Spleen (tissue), 11 donors: ENCODE measurements at regions not wholly inside any gene's neighbourhood (a gene's known extent, or its start where the extent isn't known, plus 50 kb on each side); places are given as distances from the start of the nearest gene placed in this dataset.

ENCODE experiments used
- DNase-seq: peaks from one replicate; pipeline ENCODE4 v3.0.0-alpha.2; 2020
- H3K27ac ChIP-seq, 8 donors: fragments of 200-600 bp; sonication (generic) in 7 of 8; 1 replicate in 4 of 8; 2 replicates in 4 of 8; pipeline versions ENCODE4 v1.5.0 to v1.8.0; 2016 to 2021; ENCODE audit warnings: inconsistent platforms in 4 of 8, mild to moderate bottlenecking in 4 of 8, moderate library complexity in 1 of 8
- H3K27me3 ChIP-seq, 7 donors: fragments of 200-600 bp; sonication (generic) in 6 of 7; replicated peaks in 1 of 7; 1 replicate in 4 of 7; 2 replicates in 3 of 7; pipeline versions ENCODE4 v1.5.0 to v1.8.0; 2016 to 2021; ENCODE audit warnings: inconsistent platforms in 3 of 7, mild to moderate bottlenecking in 1 of 7
- H3K36me3 ChIP-seq, 6 donors: fragments of 200-600 bp; sonication (generic) in 5 of 6; 1 replicate in 4 of 6; 2 replicates in 2 of 6; pipeline versions ENCODE4 v1.5.0 to v1.8.0; 2016 to 2021; ENCODE audit warnings: inconsistent platforms in 2 of 6
- H3K4me1 ChIP-seq, 6 donors: fragments of 200-600 bp; sonication (generic) in 5 of 6; 1 replicate in 3 of 6; 2 replicates in 3 of 6; pipeline versions ENCODE4 v1.5.0 to v1.8.0; 2016 to 2021; ENCODE audit warnings: inconsistent platforms in 3 of 6
- H3K4me3 ChIP-seq, 8 donors: fragments of 200-600 bp; sonication (generic) in 7 of 8; 1 replicate in 4 of 8; 2 replicates in 4 of 8; pipeline versions ENCODE4 v1.5.0 to v1.8.0; 2016 to 2021; ENCODE audit warnings: inconsistent platforms in 4 of 8, mild to moderate bottlenecking in 4 of 8, moderate library complexity in 2 of 8
- H3K9me3 ChIP-seq, 8 donors: fragments of 200-600 bp; sonication (generic) in 7 of 8; 1 replicate in 4 of 8; 2 replicates in 4 of 8; pipeline versions ENCODE4 v1.5.0 to v1.8.0; 2016 to 2021; ENCODE audit warnings: inconsistent platforms in 4 of 8
- CTCF ChIP-seq, 11 experiments: fragments of 200-600 bp in 7 of 11; fragments of 450-650 bp in 4 of 11; sonication (generic) in 4 of 11; IDR thresholded peaks in 8 of 11; conservative IDR thresholded peaks in 3 of 11; 1 replicate in 7 of 11; 2 replicates in 4 of 11; pipeline versions ENCODE4 v1.4.0 to v1.8.0; 2016 to 2021; ENCODE audit warnings: antibody characterized with exemption in 11 of 11, inconsistent platforms in 4 of 11, mild to moderate bottlenecking in 1 of 11
- POLR2A ChIP-seq, 3 donors: fragments of 450-650 bp; IDR thresholded peaks; one replicate each; pipeline ENCODE4 v1.5.1; 2017; ENCODE audit warnings: antibody characterized with exemption in 3 of 3, mild to moderate bottlenecking in 1 of 3
- POLR2AphosphoS5 ChIP-seq, 3 donors: sonication (generic); formaldehyde crosslinking; IDR thresholded peaks; one replicate each; pipeline ENCODE4 v1.5.1; 2017; ENCODE audit warnings: antibody characterized with exemption in 3 of 3
- WGBS, 5 donors: extraction: QIAGEN DNeasy Blood & Tissue Kit in 3 of 5; methylation state at CpG; one replicate each; pipeline versions ENCODE4 v1.1.5 to v1.1.7; 2013 to 2018; 5-methylcytosine and 5-hydroxymethylcytosine counted together
- intact Hi-C: fragments of 100-400 bp; cut with DNase I; formaldehyde crosslinking; loops from one replicate; pipeline ENCODE4 v1.15.0; 2023; ENCODE audit warnings: low total_unique reads
- donor health status: healthy with polysubstance abuse.
- donor health status: DM: no; HTN: no; CAD: no; lungs with moderate emphysema.
- donor health status: DM: no; HTN: no; CAD: no.
- donor health status: Bipolar disorder and iron deficiency.
- donor health status: healthy.
- donor health status: DM: no; HTN: no; CAD: no.
- donor health status: DM: yes; HTN: yes; CAD: no.

GRCh38 chr20:21832442-21833385 is 127.2 kb downstream of the PAX1 start:
- Histone ChIP-seq H3K27ac (no peak overlapping the region), H3K36me3 (no peaks in the 10 kb centered on the region), H3K4me3 (no peak overlapping the region), H3K27me3 (no peaks in the 10 kb centered on the region), H3K9me3 (peaks cover 0 to 3% (median 0%) of the 10 kb centered on the region in 8 donors), H3K4me1 (no peaks in the 10 kb centered on the region)
- TF ChIP-seq POLR2A (IDR thresholded peaks at IDR 0.05) (no peak), POLR2AphosphoS5 (IDR thresholded peaks at IDR 0.05) (no peak), CTCF (IDR thresholded peaks at IDR 0.05 in 8 of 11, conservative IDR thresholded peaks at IDR 0.05 in 3 of 11) (no peak)
- WGBS, 5 donors, result 71 to 88% (median 78%) methylated on average over 8 of the region's 8 CpGs
- DNase-seq, result no peak
- intact Hi-C loops, result no loop called here

GRCh38 chr20:21826976-21827375 is 121.5 kb downstream of the PAX1 start:
- no peak for DNase-seq
- H3K27ac ChIP-seq, result no peak overlapping the region
- H3K9me3 ChIP-seq, result peaks cover 0 to 10% (median 2%) of the 10 kb centered on the region in 8 donors
- intact Hi-C loops, result no loop called here
- H3K4me1 ChIP-seq, result no peaks in the 10 kb centered on the region
- H3K4me3 ChIP-seq, result no peak overlapping the region
- WGBS, 5 donors, result 28 to 43% (median 38%) methylated on average over 9 of the region's 9 CpGs
- peaks cover 0 to 8% (median 0%) of the 10 kb centered on the region in 7 donors for H3K27me3 ChIP-seq
- no peaks in the 10 kb centered on the region for H3K36me3 ChIP-seq
- TF ChIP-seq POLR2AphosphoS5 (IDR thresholded peaks at IDR 0.05), result no peak
- no peak for TF ChIP-seq CTCF (IDR thresholded peaks at IDR 0.05 in 8 of 11, conservative IDR thresholded peaks at IDR 0.05 in 3 of 11)
- no peak for TF ChIP-seq POLR2A (IDR thresholded peaks at IDR 0.05)

GRCh38 chr20:21821358-21821757 is 115.9 kb downstream of the PAX1 start:
- H3K27ac ChIP-seq, result no peak overlapping the region
- peaks cover 0 to 7% (median 2%) of the 10 kb centered on the region in 8 donors for H3K9me3 ChIP-seq
- DNase-seq, result no peak
- H3K27me3 ChIP-seq, result no peaks in the 10 kb centered on the region
- H3K4me1 ChIP-seq, result no peaks in the 10 kb centered on the region
- H3K4me3 ChIP-seq, result no peak overlapping the region
- no peak for TF ChIP-seq CTCF (IDR thresholded peaks at IDR 0.05 in 8 of 11, conservative IDR thresholded peaks at IDR 0.05 in 3 of 11)
- TF ChIP-seq POLR2AphosphoS5 (IDR thresholded peaks at IDR 0.05), result no peak
- no peak for TF ChIP-seq POLR2A (IDR thresholded peaks at IDR 0.05)
- no peaks in the 10 kb centered on the region for H3K36me3 ChIP-seq
- 28 to 49% (median 42%) methylated on average over 2 of the region's 2 CpGs for WGBS, 5 donors
- intact Hi-C loops, result no loop called here

GRCh38 chr20:21820688-21821087 is 115.2 kb downstream of the PAX1 start:
- Histone ChIP-seq H3K27me3 (no peaks in the 10 kb centered on the region), H3K36me3 (no peaks in the 10 kb centered on the region), H3K4me1 (no peaks in the 10 kb centered on the region), H3K4me3 (no peak overlapping the region), H3K27ac (no peak overlapping the region), H3K9me3 (peaks cover 0 to 7% (median 2%) of the 10 kb centered on the region in 8 donors)
- no peak for TF ChIP-seq CTCF (IDR thresholded peaks at IDR 0.05 in 8 of 11, conservative IDR thresholded peaks at IDR 0.05 in 3 of 11)
- TF ChIP-seq POLR2A (IDR thresholded peaks at IDR 0.05), result no peak
- no peak for TF ChIP-seq POLR2AphosphoS5 (IDR thresholded peaks at IDR 0.05)
- no peak for DNase-seq
- intact Hi-C loops, result no loop called here
- WGBS, 5 donors, result 43 to 61% (median 50%) methylated on average over 6 of the region's 6 CpGs
